NCI-H526 treated with DMSO at 0.1 percent for 48 hours (cell line): ENCODE measurements at regions not wholly inside any gene's neighbourhood (a gene's known extent, or its start where the extent isn't known, plus 50 kb on each side); places are given as distances from the start of the nearest gene placed in this dataset.

Experiments used
- DNase-seq: peaks from one replicate; lab custom pipeline; 2025; lab: John Stamatoyannopoulos, UW

DNA sequence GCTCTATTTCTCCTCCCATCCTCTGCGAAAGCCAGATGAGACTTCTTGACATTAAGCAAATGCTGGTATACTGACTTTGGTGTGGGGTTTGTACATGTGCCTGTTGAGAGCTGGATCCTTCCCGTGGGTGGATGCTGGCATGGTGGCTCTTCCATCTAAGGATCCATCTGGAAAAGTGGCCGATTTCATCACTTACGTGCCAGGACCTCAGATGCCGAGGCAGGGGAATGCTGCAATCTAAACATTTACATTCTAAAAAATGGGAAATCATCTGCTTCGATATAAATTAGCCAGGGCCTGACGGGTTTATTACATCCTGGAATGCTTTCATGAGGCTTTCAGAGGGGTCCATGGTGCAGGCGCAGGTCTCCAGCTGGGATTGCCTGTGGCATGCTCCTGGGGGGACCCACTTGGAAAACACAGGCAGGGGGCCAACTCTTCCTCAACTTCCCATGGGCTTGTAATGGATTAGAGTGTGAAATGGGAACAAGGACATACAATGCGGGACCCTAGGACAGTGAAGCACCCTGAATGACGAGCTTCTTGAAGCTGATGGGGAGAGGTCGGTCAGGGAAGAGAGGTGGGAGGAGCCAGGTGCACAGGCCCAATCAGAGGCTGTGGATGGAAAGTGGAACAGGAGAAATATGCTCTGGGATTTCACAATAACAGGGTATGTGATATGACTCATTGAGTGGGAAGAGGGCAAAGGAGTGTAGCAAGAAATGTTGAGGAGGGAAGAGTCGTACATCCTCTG is 105.5 kb upstream of the PITX1 start:
- DNase-seq, result no peak

DNA sequence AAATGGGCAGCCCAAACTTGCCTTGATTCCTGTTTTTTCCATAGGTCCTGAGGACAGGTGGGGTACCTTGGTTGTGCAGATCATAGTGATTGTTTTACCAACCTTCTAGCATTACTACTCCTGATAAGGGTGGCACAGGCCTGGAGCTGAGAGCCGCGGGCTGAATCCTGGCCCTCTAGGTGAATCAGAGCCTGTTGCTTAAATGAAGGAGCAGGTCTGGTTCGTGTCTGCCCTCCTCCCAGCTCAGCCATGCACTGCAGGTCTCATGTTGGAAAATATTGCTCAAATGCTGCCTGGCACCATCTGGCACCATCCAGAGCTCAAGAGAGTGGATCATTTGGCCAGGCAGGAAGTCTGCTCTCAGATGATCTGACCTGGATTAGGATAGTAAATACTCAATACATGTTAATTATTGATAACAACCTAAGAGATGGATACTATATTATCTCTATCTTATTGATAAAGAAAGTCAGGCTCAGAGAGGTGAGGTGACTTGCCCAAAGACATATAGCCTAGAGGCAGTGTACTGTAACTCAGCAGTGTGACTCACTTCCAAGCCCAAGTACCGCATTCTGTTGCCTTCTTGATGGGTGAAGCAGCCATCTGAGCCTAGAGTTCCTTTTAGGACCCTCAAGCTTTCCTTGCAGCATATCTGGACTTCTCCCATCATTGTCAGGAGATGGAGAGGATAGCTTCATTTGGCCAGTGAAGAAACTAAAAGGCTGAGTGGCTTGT is 104.3 kb upstream of the PITX1 start:
- DNase-seq, result no peak

DNA sequence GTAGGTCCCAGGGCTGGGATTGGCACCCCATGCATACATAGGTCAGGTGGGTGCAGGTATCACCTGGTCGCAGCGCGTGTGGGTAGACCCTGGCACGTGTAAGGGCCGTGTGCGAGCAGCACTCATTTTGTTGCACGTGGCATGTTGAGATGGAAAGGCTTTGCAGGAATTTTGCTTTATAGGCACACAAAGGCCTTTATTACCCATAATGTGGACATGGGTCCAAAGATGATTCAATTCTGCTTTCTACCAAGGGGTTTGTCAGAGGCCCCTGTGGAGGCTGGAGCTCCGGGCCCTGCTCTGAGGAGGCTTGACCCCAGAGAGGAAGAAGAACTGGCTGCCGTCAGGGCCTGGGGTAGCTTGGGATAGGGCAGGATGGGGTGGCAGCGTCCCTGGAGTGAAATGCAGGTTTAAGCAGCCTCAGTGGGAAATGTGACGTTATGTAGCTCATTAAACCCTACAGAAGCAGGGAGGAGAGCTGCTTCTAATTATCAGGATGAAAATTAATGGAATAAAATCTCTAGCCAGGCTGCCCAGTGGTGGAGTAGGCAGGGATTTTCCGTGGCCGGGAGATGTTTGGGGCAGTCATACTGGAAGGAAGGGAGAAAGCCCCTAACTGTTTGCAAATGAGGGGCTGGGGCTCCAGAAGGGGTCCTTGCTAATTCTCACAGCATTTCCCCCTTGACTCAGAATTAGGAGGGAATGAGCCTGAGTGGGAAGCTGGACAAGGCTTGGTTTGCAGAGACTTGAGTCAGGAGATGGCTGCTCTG is 103.3 kb upstream of the PITX1 start:
- DNase-seq, result no peak

DNA sequence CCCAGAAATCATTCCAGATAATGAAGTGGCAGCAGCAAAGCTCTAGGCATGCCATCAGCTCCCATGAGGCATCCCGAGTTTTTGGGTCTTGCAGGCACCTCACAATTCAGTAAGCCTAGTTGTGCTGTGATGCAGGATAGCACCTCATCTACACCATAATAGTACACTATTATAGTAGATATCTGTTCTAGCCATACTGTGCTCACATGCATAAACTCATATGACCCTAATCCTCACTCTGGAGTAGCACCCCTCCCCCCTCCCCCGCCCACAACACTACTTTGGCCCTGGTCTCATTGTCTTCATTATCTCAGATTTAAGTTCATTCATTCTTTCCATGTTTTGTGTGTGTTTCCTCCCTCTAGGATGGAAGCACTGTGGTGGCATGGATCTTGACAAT is 102.5 kb upstream of the PITX1 start:
- no peak for DNase-seq

DNA sequence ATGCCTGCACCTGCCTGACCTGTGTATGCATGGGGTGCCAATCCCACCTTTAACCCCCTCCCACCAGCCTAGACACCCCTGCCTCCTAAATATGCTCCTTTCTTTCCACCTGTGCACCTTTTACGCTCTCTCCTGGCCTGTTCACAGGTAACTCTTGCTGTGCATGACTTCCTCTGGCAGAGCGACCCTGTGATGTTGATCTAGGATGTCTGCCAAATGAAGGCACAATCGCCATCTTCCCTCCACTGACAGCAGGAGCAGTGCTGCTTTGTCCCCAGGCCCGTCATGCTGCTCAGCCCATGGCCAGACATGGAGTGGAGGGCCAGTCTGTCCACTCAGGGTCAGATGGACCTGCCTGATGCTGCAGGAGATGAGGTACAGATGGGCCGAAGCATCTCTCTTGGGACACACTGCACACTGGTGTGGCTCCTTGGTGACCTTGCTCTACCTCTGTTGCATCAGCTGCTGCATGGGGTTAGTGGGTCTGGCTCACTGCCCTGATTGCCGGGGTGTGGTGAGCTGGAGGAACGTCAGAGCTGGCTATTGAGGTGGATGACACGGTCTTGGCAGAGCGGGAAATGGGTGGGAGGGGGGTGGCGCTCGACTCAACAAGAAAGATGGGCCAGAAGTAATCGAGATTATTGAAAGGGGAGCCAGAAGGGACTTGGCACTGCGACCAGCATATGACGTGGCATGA is 101.7 kb upstream of the PITX1 start:
- DNase-seq, result no peak

DNA sequence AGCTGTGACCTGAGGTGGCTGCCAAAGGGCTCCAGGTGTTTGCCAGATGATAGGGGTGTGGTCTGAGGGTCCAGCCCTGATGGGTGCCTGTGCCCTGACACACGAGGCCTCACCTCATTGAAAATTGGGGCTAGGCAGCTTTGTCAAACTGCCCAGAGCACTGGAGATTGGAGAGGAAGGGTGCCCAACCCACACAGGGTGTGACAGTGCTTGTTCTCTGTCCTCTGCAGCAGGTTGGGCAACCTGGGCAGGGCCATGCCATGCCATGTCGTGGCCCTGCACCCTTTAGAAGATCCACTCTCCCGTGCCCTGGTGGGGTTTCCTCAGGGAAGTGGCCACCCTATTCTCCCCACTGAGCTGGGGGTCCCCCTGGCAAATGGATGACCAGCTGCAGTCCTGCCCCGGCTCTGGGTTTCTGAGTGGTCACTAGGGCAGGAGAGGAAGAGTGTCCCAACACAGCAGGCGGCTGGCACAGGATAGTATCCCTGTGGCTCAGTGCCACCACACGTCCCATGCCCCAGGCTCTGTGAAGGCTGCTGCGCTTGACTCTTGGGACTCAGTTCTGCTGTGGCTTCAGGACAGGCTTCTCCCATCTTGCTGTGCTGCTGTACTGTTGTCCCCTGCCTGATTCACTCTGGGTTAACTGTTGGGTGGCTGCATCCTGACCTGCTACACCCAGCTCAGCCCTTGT is 100.8 kb upstream of the PITX1 start:
- DNase-seq, result no peak

DNA sequence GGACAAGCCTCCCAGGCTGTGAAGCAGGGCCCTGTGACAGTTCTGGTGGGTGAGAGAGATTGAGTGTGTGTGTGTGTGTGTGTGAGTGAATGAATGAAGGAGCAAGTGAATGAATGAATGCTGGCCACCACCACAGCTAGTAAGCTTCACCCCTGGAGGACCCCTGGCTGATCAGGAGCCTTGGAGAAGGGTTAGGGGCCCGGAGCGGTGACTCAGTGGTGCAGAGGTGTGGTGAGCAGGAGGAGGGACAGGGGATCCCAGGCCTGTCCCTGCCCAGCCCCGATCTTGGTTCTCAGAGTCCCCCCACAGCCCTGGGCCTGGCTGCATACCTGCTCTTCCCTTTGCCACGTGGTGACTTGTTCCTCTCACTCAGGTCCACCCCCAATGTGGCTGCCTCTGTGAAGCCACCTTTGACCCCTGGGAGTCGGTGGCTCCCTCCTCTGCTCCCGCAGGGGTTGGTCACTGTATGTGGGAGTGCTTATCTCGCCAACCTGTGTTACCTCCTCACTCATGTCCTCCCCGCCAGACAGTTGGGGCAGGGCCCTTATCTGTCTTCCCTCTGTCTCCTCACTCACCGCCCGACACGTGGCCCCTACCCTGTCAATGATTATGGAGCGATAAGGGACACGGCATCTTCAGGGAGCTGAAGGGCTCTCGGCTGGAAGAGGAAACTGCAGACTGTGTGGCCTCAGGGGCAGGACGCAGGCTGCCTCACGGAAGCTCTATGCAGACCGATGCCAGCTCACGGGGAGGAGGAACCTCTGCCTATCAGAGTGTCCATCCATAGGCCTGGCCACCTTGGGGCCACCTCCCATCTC is 99.9 kb upstream of the PITX1 start:
- no peak for DNase-seq

DNA sequence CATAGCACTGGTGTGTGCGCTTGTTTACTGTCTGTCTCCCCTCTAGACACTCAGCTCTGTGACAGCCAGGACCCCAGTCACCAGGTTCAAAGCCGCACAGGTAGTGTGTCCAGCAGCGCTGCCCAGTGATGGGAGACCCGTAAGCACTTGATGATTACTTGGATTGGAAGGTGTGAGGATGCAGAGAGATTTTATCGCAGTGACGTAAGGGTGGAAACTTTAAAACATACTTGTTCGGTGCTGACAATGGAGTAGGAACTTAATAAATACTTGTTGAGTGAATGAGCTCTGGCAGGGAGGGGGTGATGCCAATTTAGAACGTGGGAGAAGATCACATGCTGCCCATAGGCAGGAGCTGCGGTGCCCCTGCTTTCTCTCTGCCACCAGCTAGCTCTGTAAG is 99.2 kb upstream of the PITX1 start:
- DNase-seq, result no peak

DNA sequence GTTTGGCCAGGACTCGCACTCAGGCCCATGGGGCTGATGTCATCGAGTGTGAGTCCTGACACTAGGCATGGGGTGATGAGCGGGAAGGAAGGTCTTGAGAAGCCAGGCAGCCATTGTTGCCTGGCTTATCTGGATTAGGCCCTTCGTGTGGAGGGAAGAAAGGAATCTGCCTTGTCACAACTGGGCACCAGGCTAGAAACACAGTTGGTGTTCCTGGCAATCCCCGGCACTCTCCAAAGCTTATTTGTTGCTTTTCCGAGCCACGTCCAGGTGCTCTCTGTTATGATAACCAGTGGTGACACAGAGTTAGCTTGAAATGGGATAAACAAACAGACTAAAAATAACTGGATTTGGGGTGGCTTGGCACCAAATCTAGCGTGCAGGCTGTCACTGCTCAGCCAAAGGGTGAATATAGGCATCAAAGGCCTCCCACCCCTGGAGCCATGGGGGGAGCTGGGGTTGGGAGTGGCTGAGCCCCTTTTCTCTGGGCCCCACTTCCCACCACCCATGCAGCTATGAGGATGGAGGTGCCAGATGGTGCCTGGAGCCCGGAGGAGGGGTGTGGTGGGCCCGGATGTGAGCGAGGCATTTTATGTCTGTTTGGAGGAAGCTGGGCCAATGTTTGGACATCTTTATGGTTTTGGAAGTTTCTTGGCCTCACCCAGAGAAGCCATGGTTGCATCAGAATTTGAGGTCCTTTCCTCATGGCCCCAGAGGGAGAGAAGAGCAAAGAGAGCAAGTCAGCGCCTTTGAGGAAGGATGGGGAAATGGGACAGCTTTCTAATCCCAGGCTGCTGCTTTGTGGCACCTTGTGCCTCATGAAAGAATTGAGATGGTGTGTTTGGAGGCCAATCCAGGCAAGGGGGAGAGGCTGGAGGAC is 98.0 kb upstream of the PITX1 start:
- DNase-seq, result no peak

DNA sequence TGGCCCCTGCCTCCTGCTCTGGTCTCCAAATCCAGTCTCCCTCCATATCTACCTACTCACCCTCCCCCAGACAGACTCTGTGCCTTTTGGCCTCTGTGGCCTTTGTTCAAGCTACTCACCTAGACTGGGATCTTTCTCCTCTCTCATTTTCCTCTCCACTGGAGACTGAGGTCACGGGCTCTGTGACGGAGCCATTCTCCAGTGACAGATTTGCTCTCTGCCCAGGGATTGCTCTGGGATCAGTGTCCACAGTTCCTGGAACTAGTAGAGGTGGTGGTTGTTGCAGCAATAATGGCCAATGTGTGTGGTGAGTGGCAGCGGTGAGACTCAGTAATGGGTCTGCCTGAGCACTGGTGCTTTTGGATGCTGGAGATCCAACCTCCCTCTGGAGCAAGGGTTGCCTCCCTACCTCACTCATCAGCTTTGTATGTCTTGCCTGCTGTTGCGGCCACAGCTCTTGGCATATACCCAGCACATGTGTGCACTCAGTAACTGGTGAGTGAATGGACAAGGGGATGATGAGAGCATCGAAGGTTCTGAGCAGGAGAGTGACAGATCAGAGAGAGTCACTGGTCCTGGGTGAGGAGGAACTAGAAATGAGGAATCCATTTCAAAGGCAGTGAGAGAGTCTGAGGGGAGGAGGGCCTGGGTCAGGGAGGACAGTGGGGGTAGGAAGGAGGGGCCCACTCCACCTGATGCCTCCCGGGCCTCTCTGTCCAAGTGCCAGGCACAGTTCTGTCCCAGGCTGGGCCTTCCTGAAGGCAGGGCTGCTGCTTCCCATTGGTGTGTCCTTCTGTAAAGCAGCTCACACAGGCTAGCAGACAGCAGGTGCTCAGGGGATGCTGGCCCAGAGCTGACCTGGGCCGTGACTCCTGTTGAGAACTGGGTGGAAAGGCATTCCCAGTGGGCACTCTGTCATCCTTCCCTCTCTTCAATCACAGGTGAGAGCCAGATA is 96.5 kb upstream of the PITX1 start:
- DNase-seq, result no peak

DNA sequence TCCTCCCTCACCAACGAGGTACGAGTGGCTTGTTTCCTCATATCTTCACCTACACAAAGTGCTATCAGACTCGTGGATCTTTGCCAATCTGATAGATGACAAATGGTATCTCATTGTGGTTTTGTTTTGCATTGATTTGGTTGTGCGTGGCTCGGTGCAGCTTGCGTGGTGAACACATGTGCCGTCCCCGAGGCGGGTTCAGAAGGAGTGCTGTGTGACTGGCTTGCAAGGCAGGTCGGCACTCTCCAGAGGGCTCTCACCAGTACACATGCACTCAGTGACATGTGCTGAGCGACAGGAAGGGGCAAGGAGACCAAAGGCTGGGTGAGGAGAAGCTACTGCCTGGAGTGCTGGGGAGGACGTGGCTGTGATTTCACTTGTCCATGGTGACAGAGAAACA is 95.3 kb upstream of the PITX1 start:
- DNase-seq, result peak; percentile 66

DNA sequence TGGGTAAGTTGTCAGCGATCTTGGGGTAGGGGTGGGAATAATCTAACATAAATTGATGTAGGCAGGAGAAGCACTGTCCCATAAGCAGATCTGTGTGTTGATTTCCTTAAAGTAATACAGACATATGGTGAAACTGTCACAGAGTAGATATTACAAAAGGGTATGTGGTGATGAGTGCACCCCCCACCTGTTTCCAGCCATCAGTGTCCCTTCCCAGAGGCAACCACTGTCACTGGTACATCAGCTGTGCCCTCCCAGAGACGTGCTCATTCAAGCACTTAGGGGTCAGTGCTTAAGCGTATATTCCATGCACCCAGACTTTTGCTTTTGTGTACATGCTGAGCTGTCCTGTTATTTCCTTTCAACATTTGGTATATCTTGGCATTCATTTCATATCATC is 94.3 kb upstream of the PITX1 start:
- DNase-seq, result no peak

DNA sequence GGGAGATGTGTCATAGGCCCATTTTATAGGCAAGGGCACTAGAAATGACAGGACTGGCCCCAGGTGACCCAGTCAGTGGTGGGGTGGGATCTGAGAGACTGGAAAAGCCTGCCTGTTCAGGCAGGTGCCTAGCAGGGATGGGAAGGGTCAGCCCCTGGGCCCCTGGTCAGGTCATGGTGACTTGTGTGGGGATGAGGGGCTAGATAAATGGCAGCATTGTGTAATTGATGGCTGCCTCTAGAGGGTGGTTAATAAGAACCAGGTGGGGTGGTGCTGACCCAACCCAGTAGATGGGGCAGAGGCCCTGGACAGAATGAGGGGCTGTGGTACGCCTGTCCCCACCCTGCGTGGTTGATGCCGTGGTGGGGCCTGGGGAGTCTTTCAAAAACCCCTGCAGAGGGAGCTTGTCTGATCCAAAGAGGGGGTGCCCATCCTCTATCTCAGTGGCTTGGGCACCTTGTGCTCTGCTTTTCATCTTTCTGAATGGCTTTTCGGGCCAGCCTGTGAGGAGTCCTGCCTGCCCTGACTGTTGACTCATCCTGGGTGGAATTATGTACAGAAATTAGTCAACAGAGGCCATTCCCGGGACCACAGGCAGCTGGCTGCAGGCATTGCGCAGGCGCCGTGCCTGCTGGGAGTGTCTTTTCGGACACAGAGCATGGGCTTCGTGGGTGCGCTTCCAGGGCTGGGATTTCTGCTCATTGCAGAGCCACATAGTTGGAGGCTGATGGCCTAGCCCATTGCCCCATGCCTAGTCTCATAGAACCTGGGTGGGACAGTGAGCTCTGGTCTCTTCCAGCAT is 93.6 kb upstream of the PITX1 start:
- no peak for DNase-seq

DNA sequence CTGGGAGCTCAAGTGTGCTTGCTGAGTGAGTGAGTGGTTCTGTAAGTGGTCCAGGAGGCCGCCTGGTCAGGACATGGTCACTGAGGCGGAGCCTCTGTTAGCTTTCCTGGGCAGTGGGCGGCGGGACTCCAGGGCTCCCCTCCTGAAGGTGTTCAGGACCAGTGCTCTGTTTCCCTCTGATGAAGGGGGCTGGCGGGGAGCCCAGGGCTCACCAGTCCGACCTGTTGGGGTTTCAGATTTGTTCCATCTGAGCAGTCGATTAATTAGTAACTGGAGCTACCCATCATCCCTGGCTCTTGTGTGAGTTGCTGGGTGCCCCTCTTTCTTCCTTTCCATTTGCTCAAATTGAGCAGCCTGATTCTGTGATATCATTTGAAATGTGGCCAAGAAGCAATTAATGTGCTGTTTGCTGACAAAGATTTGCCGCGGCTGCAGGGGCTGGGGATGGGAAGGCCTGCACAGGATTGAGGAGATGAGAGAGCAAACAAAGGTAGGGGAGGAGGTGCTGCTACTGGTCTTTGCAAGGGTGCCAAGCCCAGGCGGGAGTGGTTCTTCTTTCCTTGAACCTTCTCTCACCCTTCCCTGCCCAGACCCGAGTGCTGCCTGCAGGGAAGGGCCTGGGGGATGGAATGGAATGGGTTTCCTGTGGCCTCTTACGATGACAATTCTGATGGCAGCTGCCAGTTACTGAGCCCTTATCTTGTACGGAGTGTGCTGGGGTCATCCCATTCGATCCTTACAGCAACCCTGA is 92.8 kb upstream of the PITX1 start:
- no peak for DNase-seq

DNA sequence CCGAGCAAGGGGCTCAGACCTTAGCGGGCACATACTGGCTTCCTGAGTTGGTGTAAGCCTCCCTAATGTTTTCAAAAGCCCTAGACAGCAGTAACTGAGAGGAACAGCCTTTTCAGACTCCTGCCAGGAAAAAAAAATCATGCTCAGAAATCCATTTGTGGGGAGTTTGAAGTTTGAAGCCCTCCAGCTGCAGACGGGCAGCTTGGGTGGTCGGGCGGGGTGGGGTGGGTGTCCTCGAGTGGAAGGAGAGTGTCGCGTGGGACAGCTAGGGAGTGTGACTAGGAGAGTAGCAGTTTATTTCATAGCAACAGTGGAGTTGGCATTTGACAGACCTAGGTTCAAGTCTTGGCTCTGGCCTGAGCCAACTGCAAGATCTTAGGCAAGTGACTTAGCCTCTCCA is 90.7 kb upstream of the PITX1 start:
- no peak for DNase-seq

DNA sequence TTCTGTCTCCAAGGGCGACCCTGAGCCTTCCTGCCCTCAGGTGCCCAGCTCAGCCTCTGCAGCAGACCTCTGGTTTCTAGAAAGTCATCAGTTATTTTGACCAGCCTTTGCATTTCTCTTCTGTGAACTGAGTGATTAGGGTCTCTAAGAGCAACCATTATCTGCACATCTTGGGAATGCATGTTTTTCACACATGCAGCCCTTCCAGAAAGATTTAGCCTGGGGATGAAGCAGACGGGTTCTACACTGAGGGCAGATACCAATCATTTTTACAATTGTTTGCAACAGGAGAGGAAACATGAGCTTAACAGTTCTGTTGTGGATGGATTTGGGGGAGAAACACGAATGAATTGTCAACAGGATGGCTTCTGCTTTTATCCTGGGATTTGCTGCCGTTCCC is 90.1 kb upstream of the PITX1 start:
- DNase-seq, result no peak

DNA sequence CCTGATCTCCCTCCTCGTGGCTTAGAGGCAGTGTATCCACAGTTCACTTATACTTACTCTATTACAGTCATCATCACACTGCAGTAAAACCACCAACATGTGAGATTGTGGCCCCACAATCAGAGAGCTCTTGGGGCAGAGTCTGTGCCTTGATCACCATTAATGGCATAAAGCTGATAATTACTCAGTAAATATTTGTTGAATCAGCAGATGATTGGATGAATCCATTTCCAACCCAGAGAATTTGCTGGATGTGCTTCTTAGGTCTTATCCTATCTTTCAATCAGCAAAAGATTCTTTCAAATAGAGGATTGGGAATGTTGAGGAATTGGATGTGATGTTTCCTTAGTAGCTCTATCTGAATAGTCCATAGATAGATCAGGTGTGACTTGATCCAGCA is 88.8 kb upstream of the PITX1 start:
- no peak for DNase-seq
